ENCODE measurements at regions not wholly inside any gene's neighbourhood (a gene's known extent, or its start where the extent isn't known, plus 50 kb on each side); places are given as distances from the start of the nearest gene placed in this dataset.

- DNase-seq = no peak
- in situ Hi-C loops (cut with MboI; ENCODE audit: low pct_unique_long_range_greater_than_20kb, low sequenced_read_pairs) = no loop called here
These were observed 572.9 kb upstream of the DIPK2B start for GRCh38 chrX:45773572-45773971.

GRCh38 chrX:45771560-45772340 lies 571.1 kb upstream of the DIPK2B start:
- in situ Hi-C loops (cut with MboI; ENCODE audit: low pct_unique_long_range_greater_than_20kb, low sequenced_read_pairs) = no loop called here
- peak; percentile 60 for DNase-seq

DNA sequence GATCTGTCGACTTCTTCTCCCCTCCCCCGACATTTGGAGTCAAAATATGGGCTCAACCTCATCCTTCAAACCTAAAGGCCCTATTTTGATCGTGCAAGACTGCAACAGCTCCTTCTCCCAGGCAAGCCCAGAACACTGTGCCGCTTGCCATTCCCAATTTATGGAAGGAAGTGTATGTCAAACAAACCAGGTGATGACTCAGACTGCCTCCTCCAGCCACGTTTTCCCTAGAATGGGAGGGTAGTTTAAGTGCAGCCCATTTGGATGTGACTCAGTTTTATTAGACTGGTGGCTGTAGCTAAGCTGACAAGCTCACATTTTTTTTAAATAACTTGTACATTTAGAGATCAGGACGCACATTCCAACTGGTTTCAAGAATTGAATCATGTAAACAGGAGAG lies 570.4 kb upstream of the DIPK2B start:
- in situ Hi-C loops (cut with MboI; ENCODE audit: low pct_unique_long_range_greater_than_20kb, low sequenced_read_pairs) = no loop called here
- DNase-seq = no peak

DNA sequence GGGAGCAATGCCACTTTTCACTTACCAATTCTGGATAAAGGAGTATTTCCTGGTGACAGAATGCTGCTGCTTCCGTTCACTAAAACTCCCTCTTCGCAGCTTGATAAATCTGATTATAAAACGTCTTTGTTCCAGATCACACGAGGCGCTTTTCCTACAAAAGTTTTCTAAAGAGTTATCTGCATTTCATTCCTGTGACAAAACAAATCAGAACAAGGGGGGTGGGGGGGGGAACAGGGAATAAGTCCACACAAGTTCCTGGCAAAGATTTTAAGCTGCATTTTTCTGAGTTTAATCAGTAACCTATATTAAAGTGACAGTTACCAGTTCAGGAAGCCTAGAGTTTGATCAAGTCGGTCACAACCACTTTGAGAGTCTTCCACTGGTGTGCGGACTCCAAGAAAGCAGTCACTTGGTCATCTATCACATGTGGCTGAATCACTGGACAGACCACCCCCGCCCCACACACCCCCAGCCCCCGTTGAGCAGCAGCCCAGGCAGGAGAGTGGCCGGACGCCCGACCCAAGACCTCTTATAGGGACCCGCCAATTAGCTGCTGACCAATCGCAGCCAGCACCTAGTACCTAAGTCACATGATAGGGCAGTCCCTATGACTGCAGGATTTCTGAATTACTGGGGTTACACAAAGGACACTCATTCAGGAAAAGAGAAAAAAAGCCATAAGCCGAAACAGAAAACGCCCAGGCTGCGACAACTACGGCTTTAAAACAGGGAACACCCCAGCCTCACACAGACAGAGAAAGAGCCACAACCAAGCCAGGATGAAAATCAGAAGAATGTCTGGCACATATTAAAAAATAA lies 569.3 kb upstream of the DIPK2B start:
- in situ Hi-C loops (cut with MboI; ENCODE audit: low pct_unique_long_range_greater_than_20kb, low sequenced_read_pairs) = no loop called here
- DNase-seq = peak; percentile 90

DNA sequence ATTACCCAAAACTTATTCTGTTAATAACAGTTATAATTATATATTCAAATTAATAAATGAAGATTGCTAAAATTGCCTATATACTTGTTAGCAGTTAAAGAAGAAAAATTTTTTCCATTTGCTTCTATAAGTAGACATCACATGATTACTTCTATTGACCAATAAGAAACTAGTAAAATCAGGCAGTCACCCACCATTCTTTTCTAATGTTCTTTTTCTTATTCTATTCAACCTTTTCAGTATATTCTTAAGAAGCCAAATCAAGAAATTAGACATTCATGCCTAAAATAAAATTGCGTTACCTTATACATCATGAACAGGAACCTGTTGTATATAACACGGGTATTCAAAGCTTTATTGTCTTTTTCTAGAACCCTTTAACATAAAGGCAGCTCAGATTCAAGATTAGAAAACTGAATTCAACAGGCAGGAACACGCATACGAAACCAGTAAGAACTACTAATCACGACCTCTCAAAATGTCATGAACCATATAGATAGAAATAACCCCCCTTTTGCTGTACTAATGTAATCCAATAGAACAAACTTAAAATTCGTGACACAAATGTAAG lies 568.1 kb upstream of the DIPK2B start:
- in situ Hi-C loops (cut with MboI; ENCODE audit: low pct_unique_long_range_greater_than_20kb, low sequenced_read_pairs) = no loop called here
- DNase-seq = peak; percentile 48

DNA sequence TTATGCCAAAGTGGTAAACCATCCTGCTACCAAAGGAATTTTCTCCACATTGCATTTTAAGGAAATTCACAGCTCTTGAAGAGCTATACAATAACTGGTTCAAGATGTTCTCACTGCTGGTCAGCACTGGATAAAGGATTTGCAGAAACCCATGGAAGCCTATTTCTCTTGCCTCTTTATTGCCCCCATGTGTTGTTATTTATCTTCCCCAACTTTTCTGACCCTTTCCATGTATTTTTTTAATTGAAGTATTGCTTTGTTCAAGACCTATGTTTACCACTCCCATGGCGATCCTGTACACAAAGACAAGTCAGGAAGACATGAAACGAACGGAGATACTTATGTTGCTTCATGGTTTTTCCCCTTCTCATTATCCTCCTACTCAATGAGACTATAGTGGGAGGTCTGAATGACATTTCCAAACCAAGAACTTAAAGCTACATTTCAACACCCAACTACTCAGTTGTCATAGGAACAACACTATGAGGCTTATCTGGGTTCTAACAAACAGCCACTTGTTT lies 566.4 kb upstream of the DIPK2B start:
- in situ Hi-C loops (cut with MboI; ENCODE audit: low pct_unique_long_range_greater_than_20kb, low sequenced_read_pairs) = no loop called here
- peak; percentile 73 for DNase-seq

GRCh38 chrX:45765767-45766166 lies 565.1 kb upstream of the DIPK2B start:
- in situ Hi-C loops (cut with MboI; ENCODE audit: low pct_unique_long_range_greater_than_20kb, low sequenced_read_pairs) = no loop called here
- no peak for DNase-seq

GRCh38 chrX:45765281-45765680 lies 564.6 kb upstream of the DIPK2B start:
- in situ Hi-C loops (cut with MboI; ENCODE audit: low pct_unique_long_range_greater_than_20kb, low sequenced_read_pairs) = no loop called here
- DNase-seq = no peak

- DNase-seq = peak; percentile 59
- in situ Hi-C loops (cut with MboI; ENCODE audit: low pct_unique_long_range_greater_than_20kb, low sequenced_read_pairs) = no loop called here
These were observed 562.3 kb upstream of the DIPK2B start for GRCh38 chrX:45762699-45763647.

GRCh38 chrX:45761920-45762319 lies 561.2 kb upstream of the DIPK2B start:
- no peak for DNase-seq
- in situ Hi-C loops (cut with MboI; ENCODE audit: low pct_unique_long_range_greater_than_20kb, low sequenced_read_pairs) = no loop called here

GRCh38 chrX:45760187-45760742 lies 559.6 kb upstream of the DIPK2B start:
- in situ Hi-C loops (cut with MboI; ENCODE audit: low pct_unique_long_range_greater_than_20kb, low sequenced_read_pairs) = no loop called here

DNA sequence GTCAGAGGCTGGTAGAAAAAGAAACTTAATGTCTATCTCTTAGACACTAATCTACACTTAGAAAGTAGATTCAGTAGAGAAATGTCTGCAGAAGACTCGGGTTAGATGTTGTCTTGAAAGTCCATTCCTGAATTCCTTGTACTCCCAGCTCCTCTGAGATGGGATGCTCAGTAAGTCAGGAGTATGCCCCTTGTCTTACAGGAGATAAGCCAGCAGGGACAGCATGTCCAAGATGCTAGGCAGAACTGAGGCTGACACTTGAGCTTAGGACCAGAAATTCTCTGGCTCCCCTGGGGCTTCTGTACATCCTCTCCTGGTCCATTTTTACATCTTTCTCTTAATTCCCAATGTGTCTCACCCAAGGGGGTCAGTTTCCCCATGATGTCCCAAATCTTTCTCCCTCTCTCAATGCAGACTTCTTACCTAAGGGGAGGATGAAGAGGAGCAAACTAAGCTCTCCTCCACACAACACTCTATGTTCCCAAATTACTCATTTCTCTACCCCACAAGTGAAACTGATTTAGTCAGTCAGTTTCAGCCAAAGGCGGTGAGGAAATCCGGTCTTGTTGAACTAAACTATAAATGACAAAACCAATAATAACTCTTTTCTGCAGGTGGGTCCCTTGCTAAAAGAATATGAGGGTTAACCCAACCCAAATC lies 558.2 kb upstream of the DIPK2B start:
- in situ Hi-C loops (cut with MboI; ENCODE audit: low pct_unique_long_range_greater_than_20kb, low sequenced_read_pairs) = no loop called here
- DNase-seq = peak; percentile 44

More at GRCh38 chrX:45760187-45760742, 559.6 kb upstream of the DIPK2B start:
- DNase-seq = no peak

GRCh38 chrX:45758319-45758718 lies 557.6 kb upstream of the DIPK2B start:
- DNase-seq = peak; percentile 92

GRCh38 chrX:45757272-45757671 lies 556.6 kb upstream of the DIPK2B start:
- no peak for DNase-seq
- in situ Hi-C loops (cut with MboI; ENCODE audit: low pct_unique_long_range_greater_than_20kb, low sequenced_read_pairs) = no loop called here

More at GRCh38 chrX:45758319-45758718, 557.6 kb upstream of the DIPK2B start:
- in situ Hi-C loops (cut with MboI; ENCODE audit: low pct_unique_long_range_greater_than_20kb, low sequenced_read_pairs) = no loop called here

- peak; percentile 50 for DNase-seq
- in situ Hi-C loops (cut with MboI; ENCODE audit: low pct_unique_long_range_greater_than_20kb, low sequenced_read_pairs) = no loop called here
These were observed 555.9 kb upstream of the DIPK2B start for GRCh38 chrX:45756557-45756956.

DNA sequence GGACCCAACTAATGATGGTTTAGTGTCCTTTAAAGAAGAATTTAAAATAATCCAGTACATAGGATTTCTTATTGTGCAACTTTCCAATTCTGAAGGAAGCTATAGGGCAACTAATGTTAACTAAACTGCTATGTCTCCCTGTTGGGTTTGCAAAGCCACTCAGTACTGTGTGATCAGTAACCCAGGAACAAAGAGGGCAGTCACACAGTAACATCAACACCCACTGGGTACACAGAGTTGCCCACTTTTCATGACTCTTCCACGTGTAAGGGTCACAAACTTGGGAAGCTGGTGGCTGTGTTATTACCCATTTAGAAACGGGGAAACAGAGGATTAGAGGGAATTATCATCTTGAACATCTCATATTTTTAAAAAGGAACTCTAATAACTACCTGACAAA lies 555.0 kb upstream of the DIPK2B start:
- DNase-seq = no peak
- in situ Hi-C loops (cut with MboI; ENCODE audit: low pct_unique_long_range_greater_than_20kb, low sequenced_read_pairs) = no loop called here

GRCh38 chrX:45751156-45751555 lies 550.5 kb upstream of the DIPK2B start:
- in situ Hi-C loops (cut with MboI; ENCODE audit: low pct_unique_long_range_greater_than_20kb, low sequenced_read_pairs) = no loop called here
- no peak for DNase-seq

- in situ Hi-C loops (cut with MboI; ENCODE audit: low pct_unique_long_range_greater_than_20kb, low sequenced_read_pairs) = no loop called here
- DNase-seq = no peak
These were observed 550.0 kb upstream of the DIPK2B start for GRCh38 chrX:45750639-45751038.

Measured in KBM-7 (cell line).